ENCODE measurements at regions not wholly inside any gene's neighbourhood (a gene's known extent, or its start where the extent isn't known, plus 50 kb on each side); places are given as distances from the start of the nearest gene placed in this dataset.

GRCh38 chr18:27838225-27838624, 338.7 kb downstream of the CDH2 start:
- DNase-seq (ENCODE audit: insufficient read length, low spot score) (no peak), FAIRE-seq (no peak)
- TF ChIP-seq CTCF (IDR thresholded peaks at IDR 0.05; ENCODE audit: insufficient read depth, missing control alignments) = no peak

GRCh38 chr18:27826101-27826500, 350.8 kb downstream of the CDH2 start:
- no peak for TF ChIP-seq CTCF (IDR thresholded peaks at IDR 0.05; ENCODE audit: insufficient read depth, missing control alignments)
- no peak for DNase-seq (ENCODE audit: insufficient read length, low spot score)
- peak; percentile 32 for FAIRE-seq

- no peak for TF ChIP-seq CTCF (IDR thresholded peaks at IDR 0.05; ENCODE audit: insufficient read depth, missing control alignments)
- no peak for DNase-seq (ENCODE audit: insufficient read length, low spot score)
- FAIRE-seq = peak; percentile 25
Measured at GRCh38 chr18:27825689-27826088, 351.2 kb downstream of the CDH2 start.

GRCh38 chr18:27824841-27825681, 351.9 kb downstream of the CDH2 start:
- no peak for DNase-seq (ENCODE audit: insufficient read length, low spot score)

GRCh38 chr18:27824275-27824674, 352.7 kb downstream of the CDH2 start:
- DNase-seq (ENCODE audit: insufficient read length, low spot score) = no peak
- no peak for FAIRE-seq
- no peak for TF ChIP-seq CTCF (IDR thresholded peaks at IDR 0.05; ENCODE audit: insufficient read depth, missing control alignments)

More at GRCh38 chr18:27824841-27825681, 351.9 kb downstream of the CDH2 start:
- peak; percentile 94 for FAIRE-seq
- TF ChIP-seq CTCF (IDR thresholded peaks at IDR 0.05; ENCODE audit: insufficient read depth, missing control alignments) = no peak

GRCh38 chr18:27823053-27823452, 353.9 kb downstream of the CDH2 start:
- TF ChIP-seq CTCF (IDR thresholded peaks at IDR 0.05; ENCODE audit: insufficient read depth, missing control alignments) = no peak
- DNase-seq (ENCODE audit: insufficient read length, low spot score) = no peak
- FAIRE-seq = no peak

GRCh38 chr18:27808683-27809082, 368.2 kb downstream of the CDH2 start:
- no peak for TF ChIP-seq CTCF (IDR thresholded peaks at IDR 0.05; ENCODE audit: insufficient read depth, missing control alignments)
- FAIRE-seq (no peak), DNase-seq (ENCODE audit: insufficient read length, low spot score) (no peak)
